GM23338 (cell line): ENCODE measurements at regions not wholly inside any gene's neighbourhood (a gene's known extent, or its start where the extent isn't known, plus 50 kb on each side); places are given as distances from the start of the nearest gene placed in this dataset.

Source experiments
- CREB1 ChIP-seq: fragments of 250-450 bp; sonication (Bioruptor Pico); IDR thresholded peaks from 2 replicates; pipeline ENCODE4 v1.5.0; 2020; ENCODE audit warnings: low read depth, mild to moderate bottlenecking, moderate library complexity
- CTCF ChIP-seq, 2 experiments: fragments of 200-600 bp in 1 of 2; sonication (generic) in 1 of 2; conservative IDR thresholded peaks; 2 replicates each; pipeline versions ENCODE4 v1.5.1 to v1.6.1; 2016 to 2017; ENCODE audit warnings: antibody characterized with exemption in 2 of 2, low read depth in 2 of 2, mild to moderate bottlenecking in 2 of 2, moderate library complexity in 1 of 2
- EZH2 ChIP-seq: fragments of 200-600 bp; sonication (generic); IDR thresholded peaks from one replicate; pipeline ENCODE4 v1.8.0; 2017; ENCODE audit warnings: antibody characterized with exemption, mild to moderate bottlenecking, low read depth; ENCODE audit not compliant: unreplicated experiment
- EZH2phosphoT487 ChIP-seq: fragments of 200-600 bp; sonication (generic); IDR thresholded peaks from one replicate; pipeline ENCODE4 v1.8.1; 2018; ENCODE audit warnings: antibody characterized with exemption; ENCODE audit not compliant: unreplicated experiment
- POLR2AphosphoS5 ChIP-seq: IDR thresholded peaks from 2 replicates; pipeline ENCODE4 v1.6.1; 2016; ENCODE audit warnings: antibody characterized with exemption, low read depth

- TF ChIP-seq CTCF (conservative IDR thresholded peaks at IDR 0.05; ENCODE audit: low read depth in 2 of 2) (no peak), POLR2AphosphoS5 (no peak), EZH2phosphoT487 (no peak), EZH2 (no peak), CREB1 (CRISPR knock-in tag) (no peak)
Observed at GRCh38 chr19:20273376-20273775, 106.4 kb downstream of the ZNF486 start.
